ENCODE measurements at regions not wholly inside any gene's neighbourhood (a gene's known extent, or its start where the extent isn't known, plus 50 kb on each side); places are given as distances from the start of the nearest gene placed in this dataset.

DNA sequence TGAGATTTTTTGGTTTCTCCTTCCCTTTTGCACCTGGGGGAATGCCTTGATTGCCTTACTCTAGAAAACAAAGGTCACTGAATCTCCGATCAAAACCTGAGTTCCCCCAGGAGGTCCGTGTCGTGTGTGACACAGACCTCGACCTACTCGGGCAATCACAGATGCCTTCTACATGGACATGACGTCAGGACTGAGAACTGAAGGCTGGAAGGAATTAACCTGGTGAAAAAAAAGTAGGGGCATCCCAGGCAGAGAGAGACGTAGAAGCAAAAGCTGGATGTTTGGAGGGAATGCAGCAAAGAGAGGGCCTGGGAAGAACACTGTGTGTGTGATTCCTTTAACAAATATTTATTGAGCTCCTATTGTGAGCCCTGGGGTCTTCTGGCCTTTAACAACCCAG is 178.0 kb downstream of the PRDM2 start:
- DNase-seq (ENCODE audit: low read depth, low spot score), result no peak

DNA sequence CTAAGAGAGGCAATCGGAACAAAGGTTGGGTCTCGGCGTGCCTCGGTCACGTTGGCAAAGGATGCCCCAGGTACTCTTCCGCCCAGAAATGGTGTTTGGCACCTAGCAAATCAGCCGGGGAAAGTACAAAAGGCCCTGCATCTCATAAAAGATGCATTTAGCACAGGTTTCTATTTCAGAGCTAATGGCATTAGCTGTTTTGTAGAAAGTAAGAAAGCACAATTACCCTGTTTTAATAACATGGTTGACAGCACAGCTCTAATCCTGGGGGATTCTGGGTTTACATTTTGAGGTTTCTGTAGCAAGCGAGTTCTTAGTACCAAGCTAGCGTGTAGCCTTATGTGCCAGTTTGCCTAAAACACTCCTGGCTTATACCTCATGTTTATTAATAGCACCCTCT is 178.5 kb downstream of the PRDM2 start:
- DNase-seq (ENCODE audit: low read depth, low spot score), result no peak

DNA sequence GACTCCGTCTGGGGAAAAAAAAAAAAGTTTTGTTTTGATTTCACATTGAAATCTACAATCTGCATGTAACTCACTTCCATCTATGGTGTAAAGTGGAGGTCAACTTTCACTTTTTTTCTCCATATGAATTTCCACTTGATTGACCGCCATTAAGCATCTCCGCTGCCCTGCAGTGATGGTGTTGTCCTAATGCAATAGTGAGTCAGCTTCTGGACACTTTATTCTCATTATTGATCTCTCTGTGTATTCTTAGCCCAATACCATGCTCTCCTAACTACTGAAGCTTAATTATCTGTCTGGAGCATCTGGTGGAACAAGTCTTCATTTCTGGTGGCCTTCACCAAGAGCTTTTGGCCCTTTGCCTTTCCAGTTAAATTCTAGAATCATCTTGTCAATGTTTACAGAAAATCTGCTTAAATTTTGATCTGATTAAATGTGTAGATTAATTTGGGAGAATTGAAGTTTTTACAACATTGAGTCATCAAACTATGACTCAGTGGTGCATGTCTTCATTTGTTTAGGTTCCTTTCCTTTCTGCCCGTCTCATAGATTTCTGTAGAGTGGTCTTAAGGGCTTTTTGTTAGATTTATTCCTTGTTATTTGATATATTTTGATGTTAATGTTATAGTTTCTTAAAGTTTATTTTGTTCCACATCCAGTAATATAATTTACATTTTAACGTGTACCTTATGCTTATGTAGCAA is 181.5 kb downstream of the PRDM2 start:
- DNase-seq (ENCODE audit: low read depth, low spot score), result no peak

DNA sequence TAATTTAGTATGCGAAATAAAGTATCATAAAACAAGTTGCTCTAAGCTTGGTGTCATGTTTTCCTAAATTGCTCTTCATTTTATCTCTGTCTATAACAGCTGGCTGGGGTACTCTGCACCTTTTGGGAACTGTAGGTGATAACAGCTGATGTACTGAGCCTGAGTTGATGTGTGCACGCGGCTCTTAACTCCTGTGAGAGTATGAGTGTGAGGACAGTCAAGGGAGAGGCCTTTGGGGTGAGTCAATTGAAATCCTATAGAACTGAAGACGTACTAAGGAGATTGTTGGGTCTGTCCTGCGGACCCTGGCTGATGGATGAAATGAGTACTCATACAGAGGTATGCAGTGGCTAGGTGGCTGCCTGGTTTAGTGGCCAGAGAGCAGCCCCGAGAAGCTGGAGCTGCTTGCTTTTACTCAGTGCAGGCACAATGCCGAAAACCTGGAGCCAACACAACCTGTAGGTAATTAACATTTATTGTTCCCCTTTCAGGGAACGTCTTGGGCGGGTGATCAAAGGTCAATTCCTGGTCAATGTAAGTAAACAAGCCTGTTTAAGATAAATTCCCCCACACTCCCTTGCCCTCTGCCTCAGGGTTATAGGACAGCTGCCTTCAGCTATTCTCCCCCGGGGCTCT is 188.5 kb downstream of the PRDM2 start:
- DNase-seq (ENCODE audit: low read depth, low spot score), result no peak

DNA sequence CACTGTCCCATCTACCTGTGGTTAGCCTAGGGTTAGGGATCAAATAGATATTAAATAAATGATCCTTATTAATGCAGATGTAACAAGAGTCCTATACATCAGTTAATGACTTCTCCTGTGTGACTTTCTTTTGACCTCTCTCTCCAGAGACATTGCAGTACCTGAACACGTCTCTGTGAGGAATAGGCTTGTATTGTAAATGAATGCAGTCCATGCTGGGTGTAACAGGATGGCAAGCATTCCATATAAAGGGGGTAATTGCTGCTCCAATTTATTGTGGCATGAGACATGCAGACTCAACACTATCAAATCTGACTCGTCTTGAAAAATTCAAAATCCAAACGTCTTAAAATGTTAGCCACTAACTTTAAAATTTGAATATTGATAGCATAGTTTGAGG is 189.5 kb downstream of the PRDM2 start:
- no peak for DNase-seq (ENCODE audit: low read depth, low spot score)

DNA sequence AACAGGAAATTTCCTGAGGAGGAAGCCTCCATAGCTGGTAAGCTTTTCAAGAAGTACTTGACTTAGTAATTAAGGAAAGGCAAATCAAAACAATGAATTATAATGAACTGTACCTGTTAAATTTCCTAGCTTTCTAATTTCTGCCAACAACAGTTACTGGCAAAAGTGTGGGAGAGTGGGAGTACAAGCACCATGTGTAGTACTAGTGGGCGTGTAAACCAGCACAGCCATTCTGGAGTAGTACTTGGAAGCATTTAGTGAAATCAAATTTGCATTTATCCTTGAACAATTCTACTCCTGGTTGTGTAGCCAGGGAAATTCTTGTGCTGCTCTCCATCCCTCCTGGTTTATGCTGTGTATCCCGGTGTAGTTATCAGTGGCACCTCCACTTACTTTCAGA is 190.8 kb downstream of the PRDM2 start:
- DNase-seq (ENCODE audit: low read depth, low spot score), result no peak

DNA sequence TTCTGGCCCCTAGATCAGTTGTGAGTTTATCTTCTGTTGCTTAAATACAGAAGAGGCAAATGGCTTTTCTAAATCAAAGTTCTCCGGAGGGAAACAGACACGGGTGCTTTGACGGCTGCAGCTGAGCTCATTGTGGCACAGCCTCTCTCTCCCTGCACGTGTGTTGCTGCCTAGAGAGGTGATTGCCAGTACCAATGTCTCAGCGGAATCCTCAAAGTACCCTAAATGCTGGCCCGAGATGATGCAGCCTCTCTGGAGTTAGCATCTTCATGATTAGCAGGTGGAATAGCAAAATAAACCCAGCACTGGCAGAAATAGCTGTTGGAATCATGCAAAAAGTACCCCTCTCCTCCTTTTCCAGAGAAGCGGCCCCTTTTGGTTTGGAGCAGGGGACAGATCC is 192.2 kb downstream of the PRDM2 start:
- DNase-seq (ENCODE audit: low read depth, low spot score), result no peak

DNA sequence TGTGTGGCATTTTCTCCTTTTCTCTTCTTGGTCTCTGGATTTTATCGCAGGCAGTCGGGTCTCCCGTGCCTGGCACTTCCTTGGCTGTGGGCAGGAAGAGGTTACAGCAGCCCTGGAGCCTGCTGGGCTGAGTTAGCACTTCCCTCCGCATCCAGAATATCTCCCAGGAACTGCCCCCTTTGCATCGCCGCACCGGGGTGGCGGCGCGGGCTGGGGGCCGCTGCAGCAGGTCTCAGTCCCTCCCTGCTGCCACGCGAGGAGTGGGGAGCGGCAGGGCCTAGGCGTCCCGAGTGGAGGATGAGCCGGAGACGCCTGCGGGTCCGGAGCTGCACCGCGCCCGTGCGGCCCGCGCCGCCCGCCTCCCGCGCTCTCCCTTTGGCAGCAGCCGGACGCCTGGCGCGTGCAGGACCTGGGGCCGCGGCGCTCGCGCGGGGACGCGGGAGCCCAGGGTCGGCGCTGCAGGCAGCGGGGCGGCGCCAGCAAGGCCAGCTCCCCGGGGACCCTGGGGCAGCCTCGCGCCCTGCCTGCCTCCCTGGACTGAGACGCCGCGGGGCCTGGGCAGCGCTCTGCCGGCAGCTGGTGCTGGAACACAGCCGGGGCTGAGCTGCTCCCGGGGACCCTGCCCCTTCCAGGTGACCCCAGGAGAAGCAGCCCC is 192.8 kb downstream of the PRDM2 start:
- no peak for DNase-seq (ENCODE audit: low read depth, low spot score)

DNA sequence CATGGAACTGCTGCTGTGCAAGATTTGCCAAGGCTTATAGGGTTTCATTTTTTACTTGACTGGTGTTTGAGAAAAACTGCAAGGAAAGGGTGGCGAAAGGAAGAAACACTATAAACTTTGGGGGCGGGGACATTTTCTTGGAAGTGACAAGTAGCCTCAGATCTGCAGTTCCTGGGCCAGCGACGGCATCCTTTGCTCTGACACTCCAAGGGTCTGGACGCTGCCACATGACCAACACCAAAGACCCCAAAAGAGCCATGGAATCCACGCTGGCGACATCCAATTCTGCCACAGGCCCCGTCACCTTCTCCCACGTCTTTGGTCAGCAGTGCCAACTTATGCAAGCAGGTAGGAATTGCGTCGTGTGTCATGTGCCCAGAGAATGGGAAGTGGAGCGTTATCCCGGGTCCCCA is 193.4 kb downstream of the PRDM2 start:
- no peak for DNase-seq (ENCODE audit: low read depth, low spot score)

DNA sequence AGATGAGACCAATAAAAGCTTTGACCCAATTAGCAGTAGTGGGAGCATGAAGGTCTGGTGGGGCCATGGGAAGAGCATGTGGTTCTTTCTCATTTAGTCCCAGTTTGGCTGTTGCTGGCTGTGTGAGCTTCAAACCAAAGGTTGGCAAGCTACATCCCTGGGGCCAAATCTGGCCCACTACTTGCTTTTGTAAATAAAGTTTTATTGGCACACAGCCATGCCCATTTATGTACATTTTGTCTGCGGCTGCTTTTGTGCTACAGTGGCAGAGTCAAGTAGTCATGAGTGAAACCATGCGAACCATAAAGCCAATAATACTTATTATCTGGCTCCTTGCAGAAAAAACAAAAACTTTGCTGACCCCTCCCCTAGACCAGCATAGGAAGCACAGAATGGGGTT is 196.9 kb downstream of the PRDM2 start:
- DNase-seq (ENCODE audit: low read depth, low spot score), result no peak

DNA sequence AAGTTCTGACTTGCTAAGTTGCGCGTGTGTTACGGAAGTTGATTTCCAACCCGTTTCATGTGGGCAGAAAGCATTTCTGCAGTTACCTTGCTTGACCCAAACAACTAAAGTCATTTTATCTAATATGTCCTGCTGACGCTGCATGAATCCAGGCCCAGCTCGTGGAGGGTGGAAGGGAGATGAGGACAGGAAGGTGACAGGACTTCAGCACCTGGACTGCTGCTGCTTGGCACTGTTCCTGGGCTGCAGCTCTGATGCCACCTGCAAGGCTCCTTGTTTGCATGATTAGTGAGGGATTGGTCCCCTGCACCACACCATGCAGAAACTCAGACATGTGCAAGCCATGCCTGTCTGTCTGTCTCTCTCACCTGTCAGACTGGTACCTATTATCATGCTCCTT is 198.4 kb downstream of the PRDM2 start:
- no peak for DNase-seq (ENCODE audit: low read depth, low spot score)

DNA sequence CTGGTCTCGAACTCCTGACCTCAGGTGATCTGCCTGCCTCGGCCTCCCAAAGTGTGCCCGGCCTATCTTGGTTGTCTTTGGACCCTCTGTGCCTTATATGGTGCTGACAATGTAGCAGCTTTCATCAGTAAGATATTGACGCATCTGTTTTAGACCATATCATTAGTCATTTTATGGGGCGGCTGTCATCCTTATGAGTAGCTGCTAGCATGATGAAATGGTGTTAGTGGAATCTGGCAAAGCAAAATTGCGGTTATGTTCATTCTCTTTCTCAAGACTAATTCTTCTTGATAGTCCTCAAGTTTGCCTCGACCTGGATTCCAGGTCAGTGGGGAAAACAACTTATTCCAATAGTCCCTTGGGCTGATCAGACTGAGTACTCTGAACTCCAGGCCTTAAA is 199.9 kb downstream of the PRDM2 start:
- no peak for DNase-seq (ENCODE audit: low read depth, low spot score)

DNA sequence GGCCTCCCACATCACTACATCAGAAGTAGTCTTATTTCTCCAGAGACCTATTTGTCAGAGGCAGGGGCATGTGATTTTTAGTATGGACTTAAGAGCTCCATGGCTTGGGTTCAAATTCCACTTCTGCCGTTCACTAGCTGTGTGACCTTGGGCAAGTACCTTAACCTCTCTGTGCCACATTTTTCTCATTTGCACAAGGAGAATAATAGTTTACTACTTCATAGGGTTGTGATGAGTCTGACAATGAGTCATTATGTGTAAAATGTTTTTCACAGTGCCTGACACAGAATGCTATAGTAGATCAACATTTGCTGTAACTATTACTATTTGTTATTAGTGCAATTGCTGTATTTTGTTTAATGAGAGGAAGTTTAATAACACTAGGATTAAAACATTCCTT is 200.6 kb downstream of the PRDM2 start:
- no peak for DNase-seq (ENCODE audit: low read depth, low spot score)

DNA sequence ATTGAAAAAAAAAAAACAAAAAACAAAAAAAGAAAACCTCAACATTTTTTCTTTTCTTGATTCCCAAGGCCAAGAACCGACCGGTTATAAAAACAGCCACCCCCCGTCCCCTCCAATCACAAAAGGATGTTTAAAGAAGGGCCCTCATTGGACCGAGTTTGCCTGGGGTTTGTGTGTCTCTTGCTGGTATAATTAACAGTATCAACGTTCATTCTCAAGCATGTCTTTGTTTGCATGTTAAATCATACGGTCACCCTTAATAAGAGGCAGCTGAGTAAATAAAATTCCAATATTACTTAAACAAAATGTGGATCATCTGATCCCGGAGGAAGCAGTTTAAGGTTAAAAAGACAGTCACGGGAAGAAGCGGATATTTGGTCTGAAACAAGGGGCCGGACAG is 201.1 kb downstream of the PRDM2 start:
- DNase-seq (ENCODE audit: low read depth, low spot score), result no peak

DNA sequence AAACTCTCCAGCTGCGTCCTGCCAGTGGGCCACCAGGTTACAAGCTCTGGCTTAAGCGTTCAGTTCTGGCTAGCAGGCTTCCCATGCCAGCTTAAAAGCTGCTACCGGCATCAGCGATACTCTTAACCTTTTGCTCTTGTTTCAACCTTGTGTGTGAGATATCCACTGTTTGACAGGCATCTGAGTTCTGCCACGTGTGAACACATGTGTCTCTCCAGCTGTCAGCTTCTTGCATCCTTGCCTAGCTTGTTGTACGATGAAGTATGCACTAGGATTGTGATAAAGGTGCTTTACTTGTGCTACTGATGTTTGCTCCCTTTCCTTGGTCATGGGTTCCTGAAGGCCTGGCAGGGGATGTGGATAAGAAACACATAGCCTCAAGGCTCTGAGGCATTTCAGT is 201.6 kb downstream of the PRDM2 start:
- no peak for DNase-seq (ENCODE audit: low read depth, low spot score)

DNA sequence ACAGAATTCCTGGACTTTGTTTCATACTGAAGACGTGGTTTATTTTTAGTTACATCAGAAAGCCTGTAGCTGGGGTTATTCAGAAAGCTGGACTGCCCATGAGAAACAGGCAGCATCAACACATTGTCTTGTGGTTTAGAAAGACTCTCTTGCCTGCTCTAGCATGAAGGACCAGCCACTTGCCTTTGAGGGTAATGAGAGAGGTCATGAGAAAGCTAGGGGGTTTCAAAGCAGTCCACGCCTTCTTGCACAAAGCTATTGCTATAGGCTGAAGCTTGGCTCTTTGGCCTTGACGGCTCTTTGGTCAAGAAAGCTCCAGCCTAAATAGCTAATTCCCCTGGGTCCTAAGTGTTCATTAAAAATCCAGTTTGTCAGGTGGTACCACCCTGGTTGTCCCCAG is 208.1 kb downstream of the PRDM2 start:
- DNase-seq (ENCODE audit: low read depth, low spot score), result no peak

DNA sequence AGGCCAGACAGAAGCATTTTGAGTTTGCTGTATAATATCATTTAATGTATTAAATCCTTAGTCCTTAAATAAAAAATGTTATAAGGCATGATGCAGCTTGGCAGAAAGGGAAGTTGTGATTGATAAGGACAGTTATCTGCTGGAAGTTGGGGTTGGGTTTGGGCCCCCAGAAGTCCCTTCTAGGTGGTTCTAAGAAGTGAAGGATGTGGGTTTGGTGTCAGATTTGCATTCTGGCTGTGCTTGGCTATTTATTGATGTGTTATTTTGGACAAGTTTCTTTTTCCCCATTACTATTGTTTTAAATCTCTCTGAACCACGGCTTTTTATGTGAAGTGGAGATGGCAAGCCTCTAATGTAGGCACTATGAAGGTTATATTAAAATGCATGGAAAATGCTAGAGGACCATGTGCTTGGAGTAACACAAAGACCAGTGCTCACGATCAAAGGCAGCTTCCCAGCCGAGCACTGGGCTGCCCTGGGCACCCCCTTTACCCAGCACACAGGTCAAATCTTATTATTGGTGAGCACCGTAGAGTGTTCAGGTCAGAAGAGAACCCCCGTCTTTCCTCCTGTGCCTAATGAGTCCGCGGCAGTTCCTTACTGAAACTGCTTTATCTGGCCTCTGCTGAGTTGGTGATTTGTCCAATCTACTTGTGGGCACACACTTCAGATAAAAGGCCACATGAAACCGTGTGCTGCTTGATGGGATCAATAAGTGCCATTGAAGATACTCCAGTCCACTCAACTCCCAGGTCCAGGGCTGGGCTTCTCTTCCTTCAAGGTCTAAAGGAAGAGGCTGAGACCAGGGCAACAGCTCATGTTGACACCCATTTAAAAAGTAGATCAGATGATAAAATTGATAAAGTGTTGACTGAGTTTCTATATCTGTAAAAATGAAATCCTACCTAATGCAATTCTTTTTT is 212.0 kb downstream of the PRDM2 start:
- DNase-seq (ENCODE audit: low read depth, low spot score), result no peak

DNA sequence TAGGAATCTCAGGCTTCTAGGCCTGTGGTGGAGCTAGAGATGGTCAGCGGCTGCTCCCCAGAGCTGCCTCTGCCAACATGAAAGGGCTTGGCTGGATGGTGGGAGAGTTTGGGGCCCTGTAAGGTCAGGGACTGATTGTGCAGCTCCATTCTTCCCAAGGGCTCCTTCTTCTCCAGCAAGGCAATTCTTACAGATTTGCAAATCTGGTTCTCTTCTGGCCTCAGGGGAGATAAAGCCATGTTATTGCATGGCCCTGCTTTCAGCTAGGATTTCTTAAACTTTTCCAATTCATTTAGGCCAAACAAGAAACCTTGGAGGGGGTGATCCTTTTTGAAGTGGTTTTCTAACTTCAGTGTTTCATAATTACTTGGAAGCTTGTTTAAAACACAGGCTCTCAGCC is 213.4 kb downstream of the PRDM2 start:
- DNase-seq (ENCODE audit: low read depth, low spot score), result no peak

DNA sequence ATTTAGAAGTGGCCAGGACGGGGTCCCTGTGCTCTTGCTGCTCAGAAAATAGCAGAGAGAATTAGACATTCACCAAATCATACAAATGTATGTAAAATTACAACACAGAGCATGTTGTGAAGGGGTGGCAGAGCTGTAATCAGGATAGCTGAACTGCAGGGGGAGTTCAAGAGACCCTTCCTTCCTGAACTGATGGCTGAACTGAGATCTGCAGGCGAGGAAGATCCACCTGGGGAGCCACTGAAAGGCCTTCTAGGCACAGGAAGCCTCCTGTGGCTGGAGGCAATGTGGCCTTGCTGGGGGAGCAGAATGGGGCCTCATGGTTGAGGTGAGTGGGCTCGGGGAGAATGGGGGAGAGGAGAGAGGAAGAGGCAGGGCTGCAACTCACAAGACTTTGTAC is 216.5 kb downstream of the PRDM2 start:
- no peak for DNase-seq (ENCODE audit: low read depth, low spot score)

DNA sequence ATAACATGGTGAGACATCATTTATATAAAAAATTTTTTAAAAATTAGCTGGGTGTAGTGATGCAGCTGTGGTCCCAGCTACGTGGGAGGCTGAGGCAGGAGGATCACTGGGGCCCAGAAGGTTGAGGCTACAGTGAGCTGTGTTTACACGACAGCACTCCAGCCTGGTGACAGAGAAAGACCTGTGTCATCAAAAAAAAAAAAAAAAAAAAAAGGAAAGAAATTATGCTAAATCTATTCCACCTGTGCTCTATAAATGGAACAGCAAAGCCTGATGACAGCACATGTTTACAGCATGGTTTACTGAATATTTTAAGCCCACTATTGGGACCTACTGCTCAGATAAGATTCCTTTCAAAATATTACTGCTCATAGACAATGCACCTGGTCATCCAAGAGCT is 217.6 kb downstream of the PRDM2 start:
- no peak for DNase-seq (ENCODE audit: low read depth, low spot score)

DNA sequence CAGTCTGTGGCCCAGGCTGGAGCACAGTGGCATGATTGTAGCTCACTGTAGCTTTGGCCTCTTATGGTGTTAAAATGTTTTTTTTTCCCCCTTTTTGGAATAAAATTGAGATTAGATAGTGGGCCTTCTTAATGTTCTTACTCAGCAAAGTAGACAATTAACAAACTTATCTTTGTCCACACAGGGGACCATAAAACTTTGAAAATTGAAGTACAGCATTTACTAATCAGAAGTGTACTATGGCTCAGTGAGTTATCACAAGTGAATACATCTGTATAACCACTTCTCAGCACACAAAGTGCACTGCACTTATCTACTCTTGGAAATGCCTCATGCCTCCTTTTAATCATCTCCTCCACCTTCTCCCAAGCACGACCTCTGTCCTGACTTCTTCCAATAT is 218.9 kb downstream of the PRDM2 start:
- DNase-seq (ENCODE audit: low read depth, low spot score), result no peak

DNA sequence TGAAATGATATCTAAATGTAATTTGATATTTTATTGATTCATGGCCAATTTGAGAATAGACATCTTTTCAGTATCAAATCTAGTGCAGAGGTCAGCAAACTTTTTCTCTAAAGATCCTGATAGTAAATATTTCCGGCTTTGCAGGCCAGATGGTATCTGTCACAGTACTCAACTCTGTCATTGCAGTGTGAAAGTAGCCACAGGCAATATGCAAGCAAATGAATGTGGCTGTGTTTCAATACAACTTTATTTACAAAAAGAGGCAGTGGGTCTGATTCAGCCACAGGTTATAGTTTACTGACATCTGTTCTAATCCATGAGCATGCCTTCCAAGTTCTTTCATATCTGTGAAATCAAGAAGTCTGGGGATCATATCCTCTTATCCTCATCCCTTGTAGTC is 221.2 kb downstream of the PRDM2 start:
- no peak for DNase-seq (ENCODE audit: low read depth, low spot score)
